ENCODE measurements at regions not wholly inside any gene's neighbourhood (a gene's known extent, or its start where the extent isn't known, plus 50 kb on each side); places are given as distances from the start of the nearest gene placed in this dataset.
A peak's percentile ranks its signal among the peaks of the same experiment; 100 is the strongest.

- DNase-seq = no peak
- ATAC-seq (ENCODE audit: insufficient read depth, low FRiP score) = no peak
- WGBS, 2 donors = 73 to 77% methylated on average over 2 of the region's 2 CpGs
Measured at GRCh38 chr2:166725927-166726924, 162.1 kb upstream of the XIRP2 start.

GRCh38 chr2:166716968-166717367 is 171.3 kb upstream of the XIRP2 start:
- DNase-seq (no peak), ATAC-seq (ENCODE audit: insufficient read depth, low FRiP score) (no peak)
- no peak overlapping the region for H3K27ac ChIP-seq (ENCODE audit: low read depth in 1 of 2, low read length in 1 of 2)
- H3K4me1 ChIP-seq (ENCODE audit: control insufficient read depth in 5 of 5, insufficient read depth in 5 of 5, low read length in 5 of 5) = no peaks in the 10 kb centered on the region
- H3K4me3 ChIP-seq = no peak overlapping the region
- peaks cover 0 to 2% (median 0%) of the 10 kb centered on the region in 4 donors for H3K9me3 ChIP-seq (ENCODE audit: control insufficient read depth in 4 of 4, insufficient read depth in 3 of 4, low read length in 3 of 4)
- no peak overlapping the region for H3K9ac ChIP-seq (ENCODE audit: insufficient read depth in 1 of 2, low read length in 2 of 2)
- no peaks in the 10 kb centered on the region for H3K36me3 ChIP-seq (ENCODE audit: control insufficient read depth in 4 of 4, insufficient read depth in 4 of 4, low read length in 4 of 4)
- H3K27me3 ChIP-seq (ENCODE audit: control insufficient read depth in 3 of 3, insufficient read depth in 3 of 3, low read length in 2 of 3) = no peaks in the 10 kb centered on the region
- no peak for TF ChIP-seq CTCF (IDR thresholded peaks at IDR 0.05; ENCODE audit: control extremely low read depth, extremely low read depth)

More at GRCh38 chr2:166725927-166726924, 162.1 kb upstream of the XIRP2 start:
- Histone ChIP-seq H3K9me3 (ENCODE audit: control insufficient read depth in 4 of 4, insufficient read depth in 3 of 4, low read length in 3 of 4) (no peaks in the 10 kb centered on the region), H3K36me3 (ENCODE audit: control insufficient read depth in 4 of 4, insufficient read depth in 4 of 4, low read length in 4 of 4) (no peaks in the 10 kb centered on the region), H3K4me1 (ENCODE audit: control insufficient read depth in 5 of 5, insufficient read depth in 5 of 5, low read length in 5 of 5) (no peaks in the 10 kb centered on the region), H3K9ac (ENCODE audit: insufficient read depth in 1 of 2, low read length in 2 of 2) (no peak overlapping the region), H3K27ac (ENCODE audit: low read depth in 1 of 2, low read length in 1 of 2) (no peak overlapping the region), H3K27me3 (ENCODE audit: control insufficient read depth in 3 of 3, insufficient read depth in 3 of 3, low read length in 2 of 3) (no peaks in the 10 kb centered on the region), H3K4me3 (no peak overlapping the region)
- TF ChIP-seq CTCF (IDR thresholded peaks at IDR 0.05; ENCODE audit: control extremely low read depth, extremely low read depth) = no peak

DNA sequence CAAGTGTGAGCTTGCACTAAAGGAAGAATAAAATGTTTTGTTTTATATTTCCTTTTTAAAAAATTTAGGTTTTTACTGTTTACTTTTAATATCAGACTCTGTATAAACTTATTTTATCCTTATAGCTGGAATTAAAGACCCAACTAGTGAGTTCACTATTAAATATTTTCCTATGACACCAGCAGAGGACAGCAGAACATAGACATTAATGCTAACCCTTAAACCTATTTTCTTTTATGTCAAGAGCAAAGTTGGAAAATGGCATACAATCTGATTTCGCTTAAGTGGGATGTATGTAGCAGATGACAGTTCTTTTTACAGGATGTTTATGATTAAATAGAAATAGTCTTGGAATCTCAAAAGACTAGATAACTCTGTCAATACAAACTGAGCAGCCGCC is 188.2 kb upstream of the XIRP2 start:
- Histone ChIP-seq H3K9me3 (ENCODE audit: control insufficient read depth in 4 of 4, insufficient read depth in 3 of 4, low read length in 3 of 4) (no peaks in the 10 kb centered on the region), H3K4me1 (ENCODE audit: control insufficient read depth in 5 of 5, insufficient read depth in 5 of 5, low read length in 5 of 5) (no peaks in the 10 kb centered on the region), H3K27ac (ENCODE audit: low read depth in 1 of 2, low read length in 1 of 2) (no peak overlapping the region), H3K27me3 (ENCODE audit: control insufficient read depth in 3 of 3, insufficient read depth in 3 of 3, low read length in 2 of 3) (no peaks in the 10 kb centered on the region), H3K36me3 (ENCODE audit: control insufficient read depth in 4 of 4, insufficient read depth in 4 of 4, low read length in 4 of 4) (no peaks in the 10 kb centered on the region), H3K4me3 (no peak overlapping the region), H3K9ac (ENCODE audit: insufficient read depth in 1 of 2, low read length in 2 of 2) (no peak overlapping the region)
- TF ChIP-seq CTCF (IDR thresholded peaks at IDR 0.05; ENCODE audit: control extremely low read depth, extremely low read depth) = no peak
- DNase-seq = peak in 2 of 3 donors; percentile 57 to 69
- ATAC-seq (ENCODE audit: insufficient read depth, low FRiP score) = no peak
- WGBS, 2 donors = 73 to 78% methylated on average over 2 of the region's 2 CpGs

All from lung (tissue), 11 donors.